HG03571 (cell line): ENCODE measurements at regions not wholly inside any gene's neighbourhood (a gene's known extent, or its start where the extent isn't known, plus 50 kb on each side); places are given as distances from the start of the nearest gene placed in this dataset.
A peak's percentile ranks its signal among the peaks of the same experiment; 100 is the strongest.
"Not testable (repeated sequence)": the region's sequence is repeated elsewhere in the genome, so short reads cannot be mapped to it uniquely, and the experiment has no call there.

ENCODE experiments used
- ATAC-seq: cut with Tn5 transposase; IDR thresholded peaks from one replicate; pipeline ENCODE4 v1.9.1; 2021; ENCODE audit not compliant: unreplicated experiment

- no peak for ATAC-seq
Observed at GRCh38 chr4:186813377-186814068, 89.9 kb upstream of the FAT1 start.

- no peak for ATAC-seq
Observed at GRCh38 chr4:186814535-186815070, 90.9 kb upstream of the FAT1 start.

GRCh38 chr4:186819342-186820086, 95.9 kb upstream of the FAT1 start:
- no peak for ATAC-seq

- no peak for ATAC-seq
Observed at GRCh38 chr4:186820391-186820891, 96.8 kb upstream of the FAT1 start.

- no peak for ATAC-seq
Observed at GRCh38 chr4:186823989-186824388, 100.3 kb upstream of the FAT1 start.

- ATAC-seq: no peak
Observed at GRCh38 chr4:186825069-186825468, 101.4 kb upstream of the FAT1 start.

- ATAC-seq: no peak
Observed at GRCh38 chr4:186826006-186826405, 102.3 kb upstream of the FAT1 start.

- ATAC-seq: no peak
Observed at GRCh38 chr4:186826846-186827533, 103.3 kb upstream of the FAT1 start.

GRCh38 chr4:186827534-186827897, 103.9 kb upstream of the FAT1 start:
- no peak for ATAC-seq

- no peak for ATAC-seq
Observed at GRCh38 chr4:186829097-186829496, 105.4 kb upstream of the FAT1 start.

- ATAC-seq: no peak
Observed at GRCh38 chr4:186829740-186830449, 106.2 kb upstream of the FAT1 start.

- ATAC-seq: no peak
Observed at GRCh38 chr4:186831574-186831973, 107.9 kb upstream of the FAT1 start.

- ATAC-seq: no peak
Observed at GRCh38 chr4:186832906-186833305, 109.2 kb upstream of the FAT1 start.

- not testable (repeated sequence) for ATAC-seq
Observed at GRCh38 chr4:186837463-186837862, 113.8 kb upstream of the FAT1 start.

- ATAC-seq: no peak
Observed at GRCh38 chr4:186838295-186838694, 114.6 kb upstream of the FAT1 start.

GRCh38 chr4:186839122-186840037, 115.7 kb upstream of the FAT1 start:
- ATAC-seq: peak; percentile 71

GRCh38 chr4:186840222-186840701, 116.6 kb upstream of the FAT1 start:
- ATAC-seq: no peak

- ATAC-seq: no peak
Observed at GRCh38 chr4:186840771-186841301, 117.2 kb upstream of the FAT1 start.

- ATAC-seq: no peak
Observed at GRCh38 chr4:186844059-186844681, 120.5 kb upstream of the FAT1 start.
